ENCODE measurements at regions not wholly inside any gene's neighbourhood (a gene's known extent, or its start where the extent isn't known, plus 50 kb on each side); places are given as distances from the start of the nearest gene placed in this dataset.
"Not testable (repeated sequence)": the region's sequence is repeated elsewhere in the genome, so short reads cannot be mapped to it uniquely, and the experiment has no call there.

GRCh38 chr7:65317372-65317771 lies 56.3 kb upstream of the ZNF92 start:
- DNase-seq (ENCODE audit: low read depth), result no peak

DNA sequence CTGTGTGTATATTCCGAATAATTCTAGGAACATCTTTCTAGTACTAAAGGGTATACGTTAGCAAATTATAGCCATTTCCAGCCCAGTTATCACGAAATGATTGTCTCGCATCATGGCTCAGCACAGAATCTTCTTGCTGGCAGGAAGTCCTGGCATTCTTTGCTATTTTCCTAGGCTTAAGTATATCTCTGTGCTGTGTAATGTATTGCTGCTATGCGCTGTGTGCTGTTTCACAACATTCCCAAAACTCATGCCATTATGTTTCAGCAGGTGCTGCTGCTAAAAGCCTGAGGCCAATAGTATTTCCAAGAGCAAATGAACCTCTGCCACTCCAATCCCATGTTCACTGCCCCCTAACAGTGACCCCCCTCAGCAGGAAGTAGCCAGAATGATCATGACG lies 62.9 kb upstream of the ZNF92 start:
- DNase-seq (ENCODE audit: low read depth), result no peak

GRCh38 chr7:65308300-65308678 lies 65.4 kb upstream of the ZNF92 start:
- no peak for DNase-seq (ENCODE audit: low read depth)

DNA sequence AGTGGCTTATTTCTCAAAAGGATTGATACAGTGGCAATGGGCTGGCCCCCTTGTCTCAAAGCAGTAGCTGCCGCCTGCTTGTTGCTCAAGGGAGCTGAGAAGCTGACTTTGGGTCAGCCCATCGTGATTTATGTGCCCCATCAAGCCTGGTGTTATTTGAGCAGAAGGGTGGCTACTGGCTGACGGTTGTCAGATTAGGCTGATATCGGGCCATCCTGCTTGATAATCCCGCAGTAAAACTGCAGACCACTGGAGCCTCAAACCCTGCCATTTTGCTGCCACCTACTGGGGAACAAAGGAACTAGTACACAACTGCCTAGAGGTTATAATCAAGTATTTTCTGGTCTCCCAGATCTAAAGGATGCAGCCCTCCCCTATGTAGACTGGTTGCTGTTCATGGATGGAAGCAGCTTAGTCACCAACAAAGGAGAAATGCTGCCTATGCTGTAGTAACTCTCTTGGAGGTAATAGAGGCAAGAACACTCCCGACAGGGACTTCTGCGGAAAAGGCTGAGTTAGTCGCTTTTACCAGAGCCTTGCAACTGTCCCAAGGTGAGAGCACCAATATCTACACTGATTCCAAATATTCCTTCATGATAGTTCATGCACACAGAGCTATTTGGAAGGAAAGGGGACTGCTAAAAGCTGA lies 65.9 kb upstream of the ZNF92 start:
- peak; percentile 19 for DNase-seq (ENCODE audit: low read depth)

- DNase-seq (ENCODE audit: low read depth), result no peak
Observed at GRCh38 chr7:65304175-65304574, 69.5 kb upstream of the ZNF92 start.

DNA sequence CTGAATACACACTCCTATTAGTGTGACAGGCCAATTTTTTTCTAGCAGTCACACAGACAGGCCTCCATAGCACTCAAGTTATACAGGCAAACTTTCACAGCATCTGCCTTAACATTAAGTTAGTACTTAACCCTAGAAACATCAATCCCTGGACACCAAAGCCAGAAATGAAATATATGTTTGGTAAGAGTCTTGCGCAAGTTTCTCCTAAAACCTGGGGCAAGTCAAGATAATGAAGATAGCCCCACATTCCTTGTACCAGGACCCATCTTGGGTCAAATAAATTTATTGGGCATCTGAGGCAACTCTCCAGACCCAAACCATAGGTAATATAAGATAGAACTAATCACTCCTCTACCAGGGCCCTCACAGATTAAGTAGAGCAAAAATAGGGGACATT lies 70.8 kb upstream of the ZNF92 start:
- no peak for DNase-seq (ENCODE audit: low read depth)

- no peak for DNase-seq (ENCODE audit: low read depth)
Observed at GRCh38 chr7:65301007-65301406, 72.6 kb upstream of the ZNF92 start.

DNA sequence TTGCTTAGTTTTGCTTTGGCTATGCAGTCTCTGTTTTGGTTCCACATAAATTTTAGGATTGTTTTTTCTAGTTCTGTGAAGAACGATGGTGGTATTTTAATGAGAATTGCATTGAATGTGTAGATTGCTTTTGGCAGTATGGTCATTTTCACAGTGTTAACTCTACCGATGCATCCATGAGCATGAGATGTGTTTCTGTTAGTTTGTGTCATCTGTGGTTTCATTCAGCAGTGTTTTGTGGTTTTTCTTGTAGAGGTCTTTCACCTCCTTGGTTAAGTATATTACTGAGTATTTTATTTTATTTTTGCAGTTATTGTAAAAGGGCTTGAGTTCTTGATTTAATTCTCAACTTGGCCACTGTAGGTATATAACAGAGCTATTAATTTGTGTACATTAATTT lies 78.2 kb upstream of the ZNF92 start:
- no peak for DNase-seq (ENCODE audit: low read depth)

DNA sequence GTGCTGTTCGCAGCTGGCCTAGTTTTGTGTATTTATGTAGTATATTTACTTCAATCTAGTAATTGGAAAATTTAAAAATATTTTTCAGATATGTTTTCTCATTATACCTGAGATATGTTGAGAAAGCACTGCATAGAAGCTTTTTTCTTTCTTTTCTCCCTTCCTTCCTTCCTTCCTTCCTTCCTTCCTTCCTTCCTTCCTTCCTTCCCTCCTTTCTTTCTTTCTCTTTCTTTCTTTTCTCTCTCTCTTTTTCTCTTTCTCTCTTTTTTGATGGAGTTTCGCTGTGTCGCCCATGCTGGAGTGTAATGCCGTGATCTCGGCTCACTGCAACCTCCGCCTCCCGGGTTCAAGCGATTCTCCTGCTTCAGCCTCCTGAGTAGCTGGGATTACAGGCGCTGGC lies 83.3 kb upstream of the ZNF92 start:
- DNase-seq (ENCODE audit: low read depth), result not testable (repeated sequence)

DNA sequence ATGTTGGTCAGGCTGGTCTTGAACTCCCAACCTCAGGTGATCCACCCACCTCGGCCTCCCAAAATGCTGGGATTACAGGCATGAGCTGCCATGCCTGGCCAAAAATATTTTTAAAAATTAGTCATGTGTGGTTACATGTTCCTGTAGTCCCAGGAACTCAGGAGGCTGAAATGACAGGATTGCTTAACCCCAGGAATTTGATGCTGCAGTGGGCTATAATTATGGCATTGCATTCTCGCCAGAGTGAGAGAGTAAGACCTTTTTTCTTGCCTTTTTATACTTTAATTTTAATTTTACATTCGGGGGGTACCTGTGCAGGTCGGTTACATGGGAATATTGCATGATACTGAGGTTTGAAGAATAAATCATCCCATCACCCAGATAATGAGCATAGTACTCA lies 86.6 kb upstream of the ZNF92 start:
- no peak for DNase-seq (ENCODE audit: low read depth)

DNA sequence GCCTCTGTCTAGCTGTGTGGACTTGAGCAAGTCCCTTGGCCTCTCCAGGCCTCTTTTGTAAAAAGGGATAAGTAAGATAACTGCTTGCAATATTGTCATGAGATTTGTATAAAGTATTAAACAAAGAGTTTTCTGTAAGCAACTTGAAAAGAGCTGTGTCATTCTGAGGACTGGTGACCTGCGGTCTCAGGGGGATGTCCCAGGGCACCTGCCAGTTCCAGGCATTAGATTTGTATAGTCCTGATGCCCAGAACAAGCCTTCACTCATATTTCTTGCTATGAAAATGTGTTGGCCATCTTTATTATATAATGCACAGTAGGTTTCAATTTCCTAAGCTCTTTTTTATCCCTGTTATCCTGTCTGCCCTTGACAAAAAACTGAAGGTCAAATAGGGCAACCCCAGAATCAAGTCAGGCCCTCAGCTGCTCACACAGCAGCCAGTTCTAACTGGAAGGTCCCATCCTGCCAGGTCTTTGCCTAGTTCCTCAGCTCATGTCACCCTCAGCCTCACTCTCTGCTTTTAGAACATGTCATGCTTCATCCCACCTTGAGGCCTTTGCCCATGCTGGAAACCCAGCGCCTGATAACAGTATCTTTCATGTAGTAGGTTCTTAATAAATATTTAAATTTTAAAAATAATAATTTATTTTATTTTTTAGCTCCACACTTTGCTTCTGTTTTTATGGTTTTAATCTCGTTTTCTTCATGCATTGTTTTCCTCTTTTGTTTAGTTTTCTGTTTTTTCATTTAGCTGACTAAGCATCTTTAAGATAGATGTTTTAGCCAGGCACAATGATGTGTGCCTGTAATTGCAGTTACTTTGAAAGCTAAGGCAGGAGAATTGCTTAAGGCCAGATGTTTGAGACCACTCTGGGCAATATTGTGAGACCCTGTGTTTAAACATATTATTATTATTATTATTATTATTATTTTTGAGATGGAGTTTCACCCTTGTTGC lies 87.5 kb upstream of the ZNF92 start:
- DNase-seq (ENCODE audit: low read depth), result no peak

GRCh38 chr7:65285241-65285640 lies 88.4 kb upstream of the ZNF92 start:
- DNase-seq (ENCODE audit: low read depth), result not testable (repeated sequence)

GRCh38 chr7:65279795-65280194 lies 93.9 kb upstream of the ZNF92 start:
- DNase-seq (ENCODE audit: low read depth), result no peak

DNA sequence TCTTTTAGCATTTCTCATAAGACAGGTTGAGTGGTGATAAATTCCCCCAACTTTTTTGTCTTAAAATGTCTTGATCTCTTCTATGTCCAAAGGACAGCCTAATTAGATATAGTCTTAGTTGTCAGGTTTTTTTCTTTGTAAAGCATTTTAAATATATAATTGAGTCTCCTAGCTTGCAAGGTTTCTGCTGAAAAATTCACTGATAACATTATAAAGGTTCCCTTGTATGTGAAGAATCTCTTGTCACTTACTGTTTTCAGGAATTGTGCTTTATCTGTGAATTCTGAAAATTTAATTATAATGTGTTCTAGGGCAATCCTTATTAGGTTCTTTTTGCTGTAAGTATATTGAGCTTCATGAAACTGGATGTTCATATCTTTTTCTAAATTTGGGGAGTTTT lies 96.8 kb upstream of the ZNF92 start:
- DNase-seq (ENCODE audit: low read depth), result no peak

GRCh38 chr7:65271502-65271901 lies 102.2 kb upstream of the ZNF92 start:
- DNase-seq (ENCODE audit: low read depth), result not testable (repeated sequence)

- DNase-seq (ENCODE audit: low read depth), result no peak
Observed at GRCh38 chr7:65269150-65269856, 104.4 kb upstream of the ZNF92 start.

GRCh38 chr7:65268782-65269149 lies 104.9 kb upstream of the ZNF92 start:
- no peak for DNase-seq (ENCODE audit: low read depth)

GRCh38 chr7:65265933-65266519 lies 107.6 kb upstream of the ZNF92 start:
- no peak for DNase-seq (ENCODE audit: low read depth)

GRCh38 chr7:65264258-65264657 lies 109.4 kb upstream of the ZNF92 start:
- no peak for DNase-seq (ENCODE audit: low read depth)

DNA sequence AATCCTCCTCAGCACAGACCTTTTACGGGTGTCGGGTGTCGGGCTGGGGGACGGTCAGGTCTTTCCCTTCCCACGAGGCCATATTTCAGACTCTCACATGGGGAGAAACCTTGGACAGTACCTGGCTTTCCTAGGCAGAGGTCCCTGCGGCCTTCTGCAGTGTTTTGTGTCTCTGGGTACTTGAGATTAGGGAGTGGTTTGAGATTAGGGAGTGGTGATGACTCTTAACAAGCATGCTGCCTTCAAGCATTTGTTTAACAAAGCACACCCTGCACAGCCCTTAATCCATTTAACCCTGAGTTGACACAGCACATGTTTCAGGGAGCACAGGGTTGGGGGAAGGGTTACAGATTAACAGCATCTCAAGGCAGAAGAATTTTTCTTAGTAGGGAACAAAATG lies 113.0 kb upstream of the ZNF92 start:
- DNase-seq (ENCODE audit: low read depth), result not testable (repeated sequence)

GRCh38 chr7:65259864-65260525 lies 113.7 kb upstream of the ZNF92 start:
- DNase-seq (ENCODE audit: low read depth), result not testable (repeated sequence)

GRCh38 chr7:65254061-65254460 lies 119.6 kb upstream of the ZNF92 start:
- no peak for DNase-seq (ENCODE audit: low read depth)

Data from activated T-cell treated with anti-CD3 and anti-CD28 coated beads for 1 hour (primary cell).